Hepatocyte (in vitro differentiated cells): ENCODE measurements at regions not wholly inside any gene's neighbourhood (a gene's known extent, or its start where the extent isn't known, plus 50 kb on each side); places are given as distances from the start of the nearest gene placed in this dataset.
A peak's percentile ranks its signal among the peaks of the same experiment; 100 is the strongest.

Source experiments
- DNase-seq: peaks from one replicate; pipeline ENCODE4 v3.0.0-alpha.2; 2016; ENCODE audit warnings: low spot score
- H2AFZ ChIP-seq: fragments of 200-600 bp; sonication (generic); 2 replicates; pipeline ENCODE4 v1.6.0; 2016; ENCODE audit warnings: antibody characterized with exemption, mild to moderate bottlenecking
- H3K27ac ChIP-seq: fragments of 200-600 bp; sonication (generic); 2 replicates; pipeline ENCODE4 v1.5.1; 2016; ENCODE audit warnings: mild to moderate bottlenecking
- H3K27me3 ChIP-seq: fragments of 200-600 bp; sonication (generic); 2 replicates; pipeline ENCODE4 v1.6.1; 2016
- H3K36me3 ChIP-seq: fragments of 200-600 bp; sonication (generic); replicated peaks from 2 replicates; pipeline ENCODE4 v1.5.1; 2016; ENCODE audit warnings: low read depth; ENCODE audit not compliant: insufficient read depth
- H3K4me1 ChIP-seq: fragments of 200-600 bp; sonication (generic); 2 replicates; pipeline ENCODE4 v1.5.1; 2016; ENCODE audit warnings: mild to moderate bottlenecking, moderate library complexity; ENCODE audit not compliant: insufficient read depth
- H3K4me2 ChIP-seq: fragments of 200-600 bp; sonication (generic); 2 replicates; pipeline ENCODE4 v1.6.0; 2016
- H3K4me3 ChIP-seq: fragments of 200-600 bp; sonication (generic); 2 replicates; pipeline ENCODE4 v1.5.1; 2016; ENCODE audit warnings: mild to moderate bottlenecking
- H3K79me2 ChIP-seq: fragments of 200-600 bp; sonication (generic); 2 replicates; pipeline ENCODE4 v1.6.0; 2017; ENCODE audit warnings: mild to moderate bottlenecking
- H3K9me2 ChIP-seq: fragments of 200-600 bp; sonication (generic); replicated peaks from 2 replicates; pipeline ENCODE4 v1.6.0; 2017; ENCODE audit warnings: mild to moderate bottlenecking; ENCODE audit not compliant: insufficient read depth
- H3K9me3 ChIP-seq: fragments of 200-600 bp; sonication (generic); 2 replicates; pipeline ENCODE4 v1.5.1; 2016; ENCODE audit warnings: low read depth, mild to moderate bottlenecking
- H4K20me1 ChIP-seq: fragments of 200-600 bp; sonication (generic); 2 replicates; pipeline ENCODE4 v1.6.0; 2016; ENCODE audit warnings: mild to moderate bottlenecking; ENCODE audit not compliant: insufficient read depth, poor library complexity, severe bottlenecking
- CTCF ChIP-seq: fragments of 200-600 bp; sonication (generic); IDR thresholded peaks from 2 replicates; pipeline ENCODE4 v1.5.1; 2016; ENCODE audit warnings: antibody characterized with exemption, mild to moderate bottlenecking; ENCODE audit not compliant: poor library complexity
- EZH2 ChIP-seq: fragments of 200-600 bp; sonication (generic); IDR thresholded peaks from 2 replicates; pipeline ENCODE4 v1.6.1; 2016; ENCODE audit warnings: antibody characterized with exemption, mild to moderate bottlenecking, borderline replicate concordance
- EZH2phosphoT487 ChIP-seq: fragments of 200-600 bp; sonication (generic); IDR thresholded peaks from one replicate; pipeline ENCODE4 v1.6.1; 2018; ENCODE audit warnings: antibody characterized with exemption, mild to moderate bottlenecking, low read depth, moderate library complexity; ENCODE audit not compliant: unreplicated experiment, severe bottlenecking
- WGBS: methylation state at CpG from one replicate; pipeline ENCODE4 v1.1.6; 2016; ENCODE audit warnings: low lambda C conversion rate; ENCODE audit errors: missing lambda C conversion rate; 5-methylcytosine and 5-hydroxymethylcytosine counted together

- Histone ChIP-seq H3K4me1 (no peaks in the 10 kb centered on the region), H3K27ac (peak overlapping the region; percentile 18), H3K36me3 (no peaks in the 10 kb centered on the region), H4K20me1 (no peaks in the 10 kb centered on the region), H3K4me3 (no peak overlapping the region), H3K4me2 (no peak overlapping the region), H3K9me3 (no peaks in the 10 kb centered on the region), H3K27me3 (no peaks in the 10 kb centered on the region), H2AFZ (no peak overlapping the region), H3K79me2 (no peaks in the 10 kb centered on the region), H3K9me2 (no peaks in the 10 kb centered on the region)
- 72% methylated on average over 4 of the region's 4 CpGs for WGBS
- DNase-seq, result peak; percentile 46
- TF ChIP-seq EZH2 (no peak), EZH2phosphoT487 (no peak), CTCF (no peak)
Observed at GRCh38 chr5:35319333-35320002, 89.2 kb upstream of the PRLR start.

- Histone ChIP-seq H3K79me2 (no peaks in the 10 kb centered on the region), H3K9me3 (no peaks in the 10 kb centered on the region), H3K27ac (no peak overlapping the region), H3K4me1 (no peaks in the 10 kb centered on the region), H3K36me3 (no peaks in the 10 kb centered on the region), H2AFZ (no peak overlapping the region), H4K20me1 (no peaks in the 10 kb centered on the region), H3K27me3 (no peaks in the 10 kb centered on the region), H3K4me3 (no peak overlapping the region), H3K9me2 (no peaks in the 10 kb centered on the region), H3K4me2 (no peak overlapping the region)
- 81% methylated on average over 2 of the region's 2 CpGs for WGBS
- TF ChIP-seq EZH2 (no peak), CTCF (no peak), EZH2phosphoT487 (no peak)
- DNase-seq, result no peak
Observed at GRCh38 chr5:35317586-35317985, 87.3 kb upstream of the PRLR start.

GRCh38 chr5:35316611-35317274, 86.5 kb upstream of the PRLR start:
- Histone ChIP-seq H3K27ac (no peak overlapping the region), H3K27me3 (no peaks in the 10 kb centered on the region), H3K79me2 (no peaks in the 10 kb centered on the region), H3K9me2 (no peaks in the 10 kb centered on the region), H4K20me1 (no peaks in the 10 kb centered on the region), H3K9me3 (no peaks in the 10 kb centered on the region), H3K4me1 (no peaks in the 10 kb centered on the region), H3K36me3 (no peaks in the 10 kb centered on the region), H2AFZ (no peak overlapping the region), H3K4me2 (no peak overlapping the region), H3K4me3 (no peak overlapping the region)
- 75% methylated on average over 4 of the region's 4 CpGs for WGBS
- TF ChIP-seq CTCF (no peak), EZH2 (no peak), EZH2phosphoT487 (no peak)
- no peak for DNase-seq
